Heart left ventricle (tissue), 13 donors: ENCODE measurements at regions not wholly inside any gene's neighbourhood (a gene's known extent, or its start where the extent isn't known, plus 50 kb on each side); places are given as distances from the start of the nearest gene placed in this dataset.

Experiments used
- POLR2A ChIP-seq, 2 donors: fragments of 450-650 bp; IDR thresholded peaks; one replicate each; pipeline ENCODE4 v1.6.1; 2017; ENCODE audit warnings: antibody characterized with exemption in 2 of 2, mild to moderate bottlenecking in 2 of 2, moderate library complexity in 2 of 2
- TF ChIP-seq, protein P1 (sequence below), 12 donors: fragments of 200-600 bp; sonication (generic) in 4 of 12; IDR thresholded peaks; one replicate each; pipeline versions ENCODE4 v1.5.0 to v1.8.0; 2018 to 2022; ENCODE audit warnings: antibody characterized with exemption in 12 of 12, mild to moderate bottlenecking in 5 of 12
- donor health status: ischemic (EF 13 %, LVEDD 7.1; RV severe dilation, severe dysfunction).
- donor health status: DM: no; HTN: yes; CAD: no.
- donor health status: DM: no; HTN: no; CAD: no.
- donor health status: ischemic (EF 25% LVEDD 6.9; RV normal size, moderate dysfunction).
- donor health status: ischemic (EF 25% LVEDD 5.7; RV mildly dilated, moderate dysfunction).
- donor health status: ischemic (EF 35%, LVEDD 5.7; RV mildly dilated, moderate dysfunction).
- donor health status: nonischemic (EF 11% LVEDD 7.7; RV severe dilation, severe dysfunction).
- donor health status: DM: yes; HTN: yes; CAD: no.
- donor health status: PGD.
- donor health status: ischemic (EF 29% LVEDD 5.4; RV normal size, mild dysfunction).
- donor health status: nonischemic (EF 23%, LVEDD 6.1; RV moderate dilation, normal function).

DNA sequence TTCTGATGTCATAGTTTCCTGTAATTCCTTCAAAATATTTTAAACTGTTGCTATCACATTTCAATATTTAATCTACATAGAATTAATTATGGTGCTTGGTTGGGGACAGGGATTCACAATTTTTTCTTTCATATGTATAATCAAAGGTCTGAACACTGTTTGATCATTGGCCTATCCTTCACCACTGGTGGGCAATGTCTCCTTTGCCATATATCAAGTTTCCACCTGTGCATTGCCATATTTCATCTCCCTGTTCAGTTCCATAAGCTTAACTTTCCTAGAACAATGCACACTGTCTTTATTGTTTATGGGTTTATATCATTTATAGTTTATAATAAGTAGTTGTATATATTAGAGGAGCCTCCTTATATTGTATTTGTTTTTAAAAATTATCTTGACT, 374.9 kb upstream of the PTBP2 start:
- TF ChIP-seq, protein P1, sequence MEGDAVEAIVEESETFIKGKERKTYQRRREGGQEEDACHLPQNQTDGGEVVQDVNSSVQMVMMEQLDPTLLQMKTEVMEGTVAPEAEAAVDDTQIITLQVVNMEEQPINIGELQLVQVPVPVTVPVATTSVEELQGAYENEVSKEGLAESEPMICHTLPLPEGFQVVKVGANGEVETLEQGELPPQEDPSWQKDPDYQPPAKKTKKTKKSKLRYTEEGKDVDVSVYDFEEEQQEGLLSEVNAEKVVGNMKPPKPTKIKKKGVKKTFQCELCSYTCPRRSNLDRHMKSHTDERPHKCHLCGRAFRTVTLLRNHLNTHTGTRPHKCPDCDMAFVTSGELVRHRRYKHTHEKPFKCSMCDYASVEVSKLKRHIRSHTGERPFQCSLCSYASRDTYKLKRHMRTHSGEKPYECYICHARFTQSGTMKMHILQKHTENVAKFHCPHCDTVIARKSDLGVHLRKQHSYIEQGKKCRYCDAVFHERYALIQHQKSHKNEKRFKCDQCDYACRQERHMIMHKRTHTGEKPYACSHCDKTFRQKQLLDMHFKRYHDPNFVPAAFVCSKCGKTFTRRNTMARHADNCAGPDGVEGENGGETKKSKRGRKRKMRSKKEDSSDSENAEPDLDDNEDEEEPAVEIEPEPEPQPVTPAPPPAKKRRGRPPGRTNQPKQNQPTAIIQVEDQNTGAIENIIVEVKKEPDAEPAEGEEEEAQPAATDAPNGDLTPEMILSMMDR (IDR thresholded peaks at IDR 0.05), result no peak
- TF ChIP-seq POLR2A (IDR thresholded peaks at IDR 0.05), result no peak
